IPS DF 19.7 (cell line): ENCODE measurements at regions not wholly inside any gene's neighbourhood (a gene's known extent, or its start where the extent isn't known, plus 50 kb on each side); places are given as distances from the start of the nearest gene placed in this dataset.

ENCODE experiments used
- DNase-seq: peaks from one replicate; pipeline ENCODE4 v3.0.0-alpha.2; 2013; ENCODE audit warnings: low read depth, low spot score

GRCh38 chr4:175947117-175947722 lies 118.4 kb upstream of the WDR17 start:
- no peak for DNase-seq

GRCh38 chr4:175951794-175952193 lies 113.8 kb upstream of the WDR17 start:
- no peak for DNase-seq

GRCh38 chr4:175953116-175953515 lies 112.5 kb upstream of the WDR17 start:
- DNase-seq: no peak

- DNase-seq: no peak
These were observed 111.6 kb upstream of the WDR17 start for GRCh38 chr4:175953960-175954521.

GRCh38 chr4:175954685-175955084 lies 111.0 kb upstream of the WDR17 start:
- no peak for DNase-seq

- no peak for DNase-seq
These were observed 104.0 kb upstream of the WDR17 start for GRCh38 chr4:175961604-175962003.

- DNase-seq: no peak
These were observed 95.6 kb upstream of the WDR17 start for GRCh38 chr4:175970072-175970471.

- no peak for DNase-seq
These were observed 94.9 kb upstream of the WDR17 start for GRCh38 chr4:175970724-175971123.

- DNase-seq: no peak
These were observed 94.1 kb upstream of the WDR17 start for GRCh38 chr4:175971388-175972179.

GRCh38 chr4:175973027-175973923 lies 92.4 kb upstream of the WDR17 start:
- DNase-seq: no peak

GRCh38 chr4:175983636-175984035 lies 82.0 kb upstream of the WDR17 start:
- DNase-seq: no peak

GRCh38 chr4:175986668-175987067 lies 79.0 kb upstream of the WDR17 start:
- DNase-seq: no peak

- no peak for DNase-seq
These were observed 77.1 kb upstream of the WDR17 start for GRCh38 chr4:175988511-175988910.

- DNase-seq: no peak
These were observed 69.4 kb upstream of the WDR17 start for GRCh38 chr4:175996206-175996605.

GRCh38 chr4:175997291-175997690 lies 68.3 kb upstream of the WDR17 start:
- DNase-seq: no peak

- peak; percentile 78 for DNase-seq
These were observed 66.9 kb upstream of the WDR17 start for GRCh38 chr4:175998782-175999181.

- DNase-seq: no peak
These were observed 65.7 kb upstream of the WDR17 start for GRCh38 chr4:175999944-176000343.

GRCh38 chr4:176001151-176002006 lies 64.3 kb upstream of the WDR17 start:
- peak; percentile 50 for DNase-seq

- DNase-seq: peak; percentile 20
These were observed 63.5 kb upstream of the WDR17 start for GRCh38 chr4:176002007-176002613.

- no peak for DNase-seq
These were observed 59.9 kb upstream of the WDR17 start for GRCh38 chr4:176005766-176006165.

- no peak for DNase-seq
These were observed 56.4 kb upstream of the WDR17 start for GRCh38 chr4:176009254-176009653.
